HUES64 (cell line): ENCODE measurements at regions not wholly inside any gene's neighbourhood (a gene's known extent, or its start where the extent isn't known, plus 50 kb on each side); places are given as distances from the start of the nearest gene placed in this dataset.
"Not testable (repeated sequence)": the region's sequence is repeated elsewhere in the genome, so short reads cannot be mapped to it uniquely, and the experiment has no call there.

ENCODE experiments used
- H3K27ac ChIP-seq: 2 replicates; pipeline ENCODE4 v1.7.0; 2013; ENCODE audit warnings: low read depth, low read length, inconsistent platforms
- H3K27me3 ChIP-seq: 2 replicates; pipeline ENCODE4 v1.6.1; 2013; ENCODE audit warnings: mild to moderate bottlenecking, low read length; ENCODE audit not compliant: insufficient read depth
- H3K36me3 ChIP-seq: 2 replicates; pipeline ENCODE4 v1.6.1; 2013; ENCODE audit warnings: mild to moderate bottlenecking, low read length; ENCODE audit not compliant: insufficient read depth
- H3K4me1 ChIP-seq: 2 replicates; pipeline ENCODE4 v1.6.1; 2013; ENCODE audit warnings: mild to moderate bottlenecking, low read length, moderate library complexity; ENCODE audit not compliant: insufficient read depth
- H3K4me3 ChIP-seq: 2 replicates; pipeline ENCODE4 v1.5.1; 2013; ENCODE audit warnings: mild to moderate bottlenecking, low read length, moderate library complexity
- H3K9ac ChIP-seq: 2 replicates; pipeline ENCODE4 v1.6.1; 2013; ENCODE audit warnings: mild to moderate bottlenecking, low read depth, low read length
- H3K9me3 ChIP-seq: 2 replicates; pipeline ENCODE4 v1.6.1; 2013; ENCODE audit warnings: low read depth, low read length; ENCODE audit not compliant: insufficient read depth
- WGBS: fragments of 150-250, 120-280 bp; methylation state at CpG from one replicate; pipeline ENCODE4 v1.1.7; 2013; ENCODE audit warnings: missing lambda C conversion rate; 5-methylcytosine and 5-hydroxymethylcytosine counted together

DNA sequence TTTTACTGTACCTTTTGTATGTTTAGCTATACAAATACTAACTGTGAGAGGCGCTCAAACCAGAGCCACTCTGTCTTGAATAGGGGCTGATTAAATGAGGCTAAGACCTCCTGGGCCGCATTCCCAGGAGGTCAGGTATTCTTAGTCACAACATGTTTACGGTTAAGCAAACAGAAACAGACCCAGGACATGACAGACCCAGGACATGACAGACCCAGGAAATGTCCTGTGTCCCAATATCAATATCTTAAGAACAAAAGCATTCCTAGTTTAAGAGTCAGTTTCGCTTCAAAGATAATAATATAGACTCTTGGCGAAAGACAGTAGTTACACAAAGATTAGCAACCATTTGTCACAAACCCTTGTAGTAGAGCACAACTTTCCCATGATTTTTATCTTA is 304.5 kb downstream of the CCSER2 start:
- 69% methylated on average over 5 of the region's 5 CpGs for WGBS
- no peak overlapping the region for H3K27ac ChIP-seq
- H3K4me3 ChIP-seq, result no peak overlapping the region
- H3K4me1 ChIP-seq, result peaks cover 8% of the 10 kb centered on the region; the same call in 1 of the 2 replicates
- H3K36me3 ChIP-seq, result no peaks in the 10 kb centered on the region
- no peaks in the 10 kb centered on the region for H3K9me3 ChIP-seq
- no peaks in the 10 kb centered on the region for H3K27me3 ChIP-seq
- H3K9ac ChIP-seq, result no peak overlapping the region

DNA sequence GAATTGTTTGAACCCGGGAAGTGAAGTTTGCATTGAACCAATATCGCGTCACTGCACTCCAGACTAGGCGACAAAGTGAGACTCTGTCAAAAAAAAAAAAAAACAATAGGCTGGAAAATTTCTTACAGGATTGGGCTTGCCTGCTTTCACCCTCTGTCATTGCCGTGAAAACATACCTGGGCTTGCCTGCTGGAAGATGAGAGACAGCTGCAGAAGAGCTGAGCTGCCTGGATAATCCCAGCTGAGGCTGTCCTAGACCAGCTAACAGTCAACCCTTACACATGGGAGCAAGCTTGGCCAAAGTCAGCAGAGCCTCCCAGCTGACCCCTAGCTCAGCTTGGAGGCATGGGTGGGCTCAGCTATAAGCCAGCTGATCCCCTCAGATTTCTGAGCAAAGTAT is 306.2 kb downstream of the CCSER2 start:
- Histone ChIP-seq H3K9me3 (no peaks in the 10 kb centered on the region), H3K4me3 (no peak overlapping the region), H3K27ac (no peak overlapping the region), H3K27me3 (no peaks in the 10 kb centered on the region), H3K36me3 (no peaks in the 10 kb centered on the region), H3K4me1 (peaks cover 8% of the 10 kb centered on the region; the same call in 1 of the 2 replicates), H3K9ac (no peak overlapping the region)
- 96% methylated on average over 5 of the region's 5 CpGs for WGBS

DNA sequence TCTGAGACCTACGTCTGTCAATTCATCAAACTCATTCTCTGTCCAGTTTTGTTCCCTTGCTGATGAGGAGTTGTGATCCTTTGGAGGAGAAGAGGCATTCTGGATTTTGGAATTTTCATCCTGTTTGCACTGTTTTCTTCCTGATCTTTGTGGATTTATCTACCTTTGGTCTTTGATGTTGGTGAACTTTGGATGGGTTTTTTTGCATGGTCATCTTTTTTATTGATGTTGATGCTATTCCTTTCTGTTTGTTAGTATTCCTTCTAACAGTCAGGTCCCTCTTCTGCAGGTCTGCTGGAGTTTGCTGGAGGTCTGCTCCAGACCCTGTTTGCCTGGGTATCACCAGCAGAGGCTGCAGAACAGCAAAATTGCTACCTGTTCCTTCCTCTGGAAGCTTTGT is 322.2 kb downstream of the CCSER2 start:
- not testable (repeated sequence) for H3K4me3 ChIP-seq, H3K36me3 ChIP-seq, H3K9ac ChIP-seq, H3K4me1 ChIP-seq, H3K27me3 ChIP-seq, H3K9me3 ChIP-seq, H3K27ac ChIP-seq
- WGBS, result 100% methylated on average over 1 of the region's 1 CpG

DNA sequence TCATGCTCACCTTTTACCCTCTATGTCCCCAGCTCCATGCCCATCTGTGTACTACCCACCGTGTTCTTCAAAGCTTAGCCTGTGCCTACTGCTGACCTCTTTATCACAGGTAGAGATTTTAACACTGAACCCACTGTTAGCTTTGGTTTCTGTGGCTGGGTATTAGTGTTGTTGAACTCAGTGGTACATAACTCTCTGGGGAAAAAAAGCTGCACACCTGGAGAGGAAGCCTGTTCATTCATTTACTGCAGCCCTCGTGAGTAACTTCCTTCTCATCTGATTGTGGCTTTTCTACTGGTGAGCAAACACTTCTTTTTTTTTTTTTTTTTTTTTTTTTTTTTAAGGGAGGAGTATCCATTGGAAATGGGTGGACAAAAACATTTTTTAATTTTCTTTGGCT is 326.3 kb downstream of the CCSER2 start:
- Histone ChIP-seq H3K27ac (no peak overlapping the region), H3K4me1 (no peaks in the 10 kb centered on the region)
- 85% methylated on average over 2 of the region's 2 CpGs for WGBS

DNA sequence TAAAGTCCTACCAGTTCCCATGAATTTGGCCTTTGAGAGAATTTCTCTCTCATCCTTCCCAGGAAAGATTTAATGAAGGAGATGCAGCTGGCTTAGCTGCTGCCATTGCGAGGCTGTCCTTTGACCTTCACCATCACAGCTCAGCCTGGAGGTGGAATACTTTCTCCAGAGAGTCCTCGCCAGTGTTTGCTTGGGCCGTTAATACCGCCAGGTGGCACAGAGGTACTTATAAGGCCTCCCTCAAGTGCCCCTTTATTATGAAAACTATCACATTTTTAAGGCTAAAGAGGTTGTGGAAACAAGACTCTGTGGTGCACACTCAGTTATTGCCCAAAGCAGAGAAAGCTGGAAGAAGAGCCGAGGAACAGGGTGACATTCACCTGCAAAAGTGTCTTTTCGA is 330.6 kb downstream of the CCSER2 start:
- H3K9me3 ChIP-seq, result no peaks in the 10 kb centered on the region
- H3K27me3 ChIP-seq, result no peaks in the 10 kb centered on the region
- no peak overlapping the region for H3K4me3 ChIP-seq
- 94% methylated on average over 6 of the region's 6 CpGs for WGBS
- H3K9ac ChIP-seq, result no peak overlapping the region
- no peaks in the 10 kb centered on the region for H3K36me3 ChIP-seq
- H3K27ac ChIP-seq, result no peak overlapping the region
- no peaks in the 10 kb centered on the region for H3K4me1 ChIP-seq

More for the DNA sequence above, 326.3 kb downstream of the CCSER2 start:
- H3K9me3 ChIP-seq, result no peaks in the 10 kb centered on the region
- H3K36me3 ChIP-seq, result no peaks in the 10 kb centered on the region
- no peak overlapping the region for H3K4me3 ChIP-seq
- no peaks in the 10 kb centered on the region for H3K27me3 ChIP-seq
- H3K9ac ChIP-seq, result no peak overlapping the region

DNA sequence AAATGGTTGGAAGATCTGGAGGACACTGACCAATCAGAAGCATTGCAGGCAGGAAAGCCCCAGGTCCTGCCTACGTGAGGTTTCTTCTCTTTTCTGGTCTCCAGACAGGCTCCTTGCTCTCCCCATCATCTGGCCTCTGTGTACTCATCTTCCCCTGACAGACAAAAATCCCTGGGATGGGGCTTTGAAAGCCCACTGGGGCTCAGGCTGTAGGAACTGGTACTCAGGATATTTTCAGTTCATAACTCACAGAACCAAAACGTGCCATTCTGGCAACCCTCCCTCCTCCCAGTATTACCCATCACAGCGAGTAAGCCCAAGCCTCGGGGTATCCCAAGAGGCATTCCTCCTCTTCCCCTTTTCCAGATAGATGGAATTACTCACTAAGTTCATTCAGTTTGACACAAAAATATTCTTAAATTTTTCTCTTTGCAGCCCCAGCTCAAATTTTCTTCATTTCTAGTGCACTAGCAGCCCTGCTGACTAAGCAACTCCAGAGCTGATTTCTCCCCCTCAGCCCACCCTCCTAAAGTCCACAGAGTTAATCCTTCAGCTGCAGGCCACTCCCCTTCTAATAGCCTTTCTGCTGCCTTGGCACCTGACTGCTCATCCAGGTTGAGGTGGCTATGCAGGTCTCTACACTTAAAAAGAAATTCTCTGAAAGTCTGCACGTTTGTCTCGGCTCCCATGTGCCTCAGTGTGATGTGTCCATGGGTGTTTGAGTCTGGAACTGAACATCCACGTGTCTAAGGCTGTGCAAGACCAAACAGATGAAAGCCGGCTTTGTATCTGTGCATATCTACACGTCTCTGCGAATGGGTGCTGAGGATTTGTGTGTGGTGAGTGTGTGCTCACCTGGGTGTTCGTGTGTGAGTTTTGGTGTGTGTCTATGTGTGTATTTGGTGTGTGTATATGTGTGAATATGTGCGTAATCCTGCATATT is 331.4 kb downstream of the CCSER2 start:
- H3K27me3 ChIP-seq, result no peaks in the 10 kb centered on the region
- H3K27ac ChIP-seq, result no peak overlapping the region
- no peaks in the 10 kb centered on the region for H3K36me3 ChIP-seq
- no peaks in the 10 kb centered on the region for H3K9me3 ChIP-seq
- no peaks in the 10 kb centered on the region for H3K4me1 ChIP-seq
- no peak overlapping the region for H3K9ac ChIP-seq
- 90% methylated on average over 12 of the region's 12 CpGs for WGBS
- H3K4me3 ChIP-seq, result no peak overlapping the region

DNA sequence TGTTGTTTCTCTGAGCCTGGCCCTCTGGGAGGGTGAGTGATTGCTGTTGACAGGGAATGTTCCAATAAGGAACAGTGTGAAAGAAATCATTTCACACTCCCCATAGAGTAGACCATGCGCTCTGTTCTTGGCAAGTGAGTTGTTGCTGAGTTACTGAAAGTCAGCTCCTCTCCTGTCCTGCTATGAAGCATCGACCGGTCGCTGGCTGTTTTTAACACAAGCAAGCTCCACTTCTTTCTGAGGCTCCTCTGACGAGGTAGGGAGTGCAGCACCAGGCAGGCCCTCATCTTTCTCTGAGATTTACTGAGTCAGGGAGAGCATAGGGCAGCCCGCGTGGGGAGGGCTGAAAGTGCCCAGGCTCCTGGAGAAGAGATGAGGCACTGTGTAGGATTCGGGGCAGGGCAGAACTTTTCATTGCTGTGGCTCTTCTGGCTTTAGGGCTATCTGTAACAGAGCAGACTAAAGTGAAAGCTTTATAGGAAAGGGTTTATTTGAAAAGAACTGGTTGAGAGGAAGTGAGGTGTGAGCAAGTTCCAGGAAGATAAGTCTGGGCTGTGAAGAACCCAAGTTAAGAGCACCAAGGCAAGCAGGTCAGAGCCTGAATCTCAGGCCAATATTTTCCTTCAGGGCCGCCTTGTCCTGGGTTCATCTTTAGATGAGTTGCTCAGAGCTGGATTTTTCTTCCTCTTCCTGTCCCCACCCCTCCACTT is 332.2 kb downstream of the CCSER2 start:
- Histone ChIP-seq H3K36me3 (no peaks in the 10 kb centered on the region), H3K27me3 (no peaks in the 10 kb centered on the region)
- WGBS, result 93% methylated on average over 9 of the region's 9 CpGs

DNA sequence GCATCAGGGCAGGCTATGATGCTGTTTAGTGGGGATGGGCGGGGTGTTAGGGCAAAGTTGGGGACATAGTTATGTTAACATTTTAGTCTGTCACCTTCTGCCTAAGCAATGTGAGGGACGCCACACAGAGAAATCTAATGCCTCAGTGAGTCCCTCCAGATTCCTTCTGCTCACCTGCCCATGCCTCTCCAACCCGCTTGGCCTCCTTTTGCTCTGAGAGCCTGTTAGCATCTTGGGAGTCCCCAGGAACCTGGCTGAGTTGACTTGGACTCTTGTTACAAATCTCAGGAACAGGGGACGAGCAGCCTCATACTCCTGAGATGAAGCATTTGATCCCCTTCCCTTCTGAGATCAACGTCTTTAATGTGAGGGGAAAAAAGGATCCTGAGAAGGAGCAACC is 336.8 kb downstream of the CCSER2 start:
- Histone ChIP-seq H3K4me3 (no peak overlapping the region), H3K9me3 (no peaks in the 10 kb centered on the region), H3K4me1 (no peaks in the 10 kb centered on the region), H3K27me3 (no peaks in the 10 kb centered on the region), H3K36me3 (no peaks in the 10 kb centered on the region), H3K27ac (no peak overlapping the region), H3K9ac (no peak overlapping the region)
- 86% methylated on average over 5 of the region's 5 CpGs for WGBS

More for the DNA sequence above, 332.2 kb downstream of the CCSER2 start:
- Histone ChIP-seq H3K9me3 (no peaks in the 10 kb centered on the region), H3K9ac (no peak overlapping the region), H3K4me1 (no peaks in the 10 kb centered on the region), H3K4me3 (no peak overlapping the region), H3K27ac (no peak overlapping the region)

DNA sequence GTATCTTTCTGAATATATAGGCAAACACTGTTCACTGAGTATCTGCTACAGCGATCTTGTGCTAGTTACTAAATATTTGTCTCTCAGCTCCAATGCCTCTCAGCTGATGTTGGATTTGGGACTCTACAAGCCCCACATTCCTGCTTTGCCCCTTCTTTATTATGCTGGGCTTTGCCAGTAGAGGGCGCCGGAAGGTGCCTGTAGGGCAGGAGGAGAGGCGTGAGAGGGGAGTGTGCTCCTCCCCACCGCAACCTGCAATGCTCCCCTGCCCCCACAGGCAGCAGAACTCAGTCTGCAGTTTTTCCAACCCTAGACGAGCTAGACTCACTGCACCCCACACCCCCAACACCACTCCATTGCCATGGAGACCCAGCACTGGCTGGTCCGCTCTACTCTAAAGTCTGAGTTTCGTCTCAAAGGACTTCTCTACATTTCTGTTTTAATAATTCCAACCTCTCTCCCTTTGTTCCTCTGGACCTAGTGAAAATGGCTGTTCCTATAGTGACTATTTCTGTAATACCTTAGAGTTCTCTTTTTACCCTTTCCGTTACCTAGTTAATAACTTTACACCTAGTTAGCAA is 337.6 kb downstream of the CCSER2 start:
- WGBS, result 78% methylated on average over 6 of the region's 9 CpGs
- Histone ChIP-seq H3K27ac (no peak overlapping the region), H3K36me3 (no peaks in the 10 kb centered on the region), H3K9ac (no peak overlapping the region), H3K4me3 (no peak overlapping the region), H3K9me3 (no peaks in the 10 kb centered on the region), H3K27me3 (no peaks in the 10 kb centered on the region), H3K4me1 (no peaks in the 10 kb centered on the region)

DNA sequence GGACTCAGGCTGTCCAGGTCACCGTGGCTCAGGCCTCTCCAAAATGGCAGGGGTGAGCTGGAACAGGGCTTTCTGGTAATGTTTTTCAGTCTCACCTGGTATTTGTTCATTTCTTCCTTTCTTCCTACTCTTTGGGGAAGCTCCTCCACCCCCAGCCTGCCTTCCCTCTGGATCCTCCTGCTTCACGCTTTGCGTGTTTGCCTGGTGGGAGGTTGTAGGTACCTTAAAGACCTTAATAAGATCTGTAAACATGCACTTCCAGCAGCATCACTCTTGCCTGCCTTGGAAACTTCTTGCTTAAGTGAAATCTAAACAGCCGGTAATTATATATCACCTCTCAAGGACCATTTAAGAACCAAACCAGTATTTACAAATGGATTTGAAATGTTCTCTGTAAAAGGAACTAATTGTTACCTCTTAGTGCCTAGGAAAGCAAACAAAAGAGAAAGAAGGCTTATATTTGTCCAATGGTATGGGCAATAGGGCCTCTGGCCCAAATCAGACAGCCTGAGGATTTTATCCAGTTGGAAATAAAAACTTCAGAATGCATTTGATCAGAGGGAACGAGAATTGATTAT is 339.9 kb downstream of the CCSER2 start:
- Histone ChIP-seq H3K9me3 (no peaks in the 10 kb centered on the region), H3K27me3 (no peaks in the 10 kb centered on the region), H3K4me1 (no peaks in the 10 kb centered on the region), H3K9ac (no peak overlapping the region), H3K27ac (no peak overlapping the region), H3K36me3 (no peaks in the 10 kb centered on the region), H3K4me3 (no peak overlapping the region)
- WGBS, result 90% methylated on average over 3 of the region's 5 CpGs

DNA sequence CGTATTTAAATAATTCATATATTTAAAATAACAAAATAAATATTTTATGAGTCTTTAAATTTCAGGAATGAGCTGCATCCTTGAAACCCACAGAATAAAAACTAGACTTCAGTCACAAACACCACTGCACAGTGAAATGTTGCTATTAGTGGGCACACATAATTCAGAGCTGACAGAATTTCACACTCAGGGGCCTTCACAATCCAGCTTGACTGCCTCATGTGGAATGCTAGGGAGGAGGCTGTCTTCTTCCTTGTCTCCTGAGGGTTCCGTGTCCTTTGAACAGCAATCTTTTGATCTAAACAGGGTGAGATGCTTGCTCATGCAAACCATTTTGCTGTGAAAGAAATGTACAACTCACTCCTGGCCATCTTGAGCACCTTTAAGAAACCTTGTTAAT is 346.7 kb downstream of the CCSER2 start:
- Histone ChIP-seq H3K27me3 (no peaks in the 10 kb centered on the region), H3K27ac (no peak overlapping the region), H3K4me3 (no peak overlapping the region), H3K9ac (no peak overlapping the region), H3K36me3 (no peaks in the 10 kb centered on the region), H3K4me1 (no peaks in the 10 kb centered on the region), H3K9me3 (no peaks in the 10 kb centered on the region)
- WGBS, result 74% methylated on average over 1 of the region's 2 CpGs
